Left ventricle myocardium superior (tissue), 1 donor: ENCODE measurements at regions not wholly inside any gene's neighbourhood (a gene's known extent, or its start where the extent isn't known, plus 50 kb on each side); places are given as distances from the start of the nearest gene placed in this dataset.

Experiments
- ATAC-seq: fragments of 200-7000 bp; cut with Tn5 transposase; one replicate; pipeline ENCODE4 v1.9.1; 2020; ENCODE audit warnings: mild to moderate bottlenecking, moderate library complexity
- DNase-seq: peaks from one replicate; pipeline ENCODE4 v3.0.0-alpha.2; 2020
- intact Hi-C: fragments of 100-400 bp; cut with micrococcal nuclease; formaldehyde crosslinking; loops from one replicate; pipeline ENCODE4 v1.11.0; 2022
- donor health status: DM: no; HTN: yes; CAD: no; lungs with severe emphysema.

DNA sequence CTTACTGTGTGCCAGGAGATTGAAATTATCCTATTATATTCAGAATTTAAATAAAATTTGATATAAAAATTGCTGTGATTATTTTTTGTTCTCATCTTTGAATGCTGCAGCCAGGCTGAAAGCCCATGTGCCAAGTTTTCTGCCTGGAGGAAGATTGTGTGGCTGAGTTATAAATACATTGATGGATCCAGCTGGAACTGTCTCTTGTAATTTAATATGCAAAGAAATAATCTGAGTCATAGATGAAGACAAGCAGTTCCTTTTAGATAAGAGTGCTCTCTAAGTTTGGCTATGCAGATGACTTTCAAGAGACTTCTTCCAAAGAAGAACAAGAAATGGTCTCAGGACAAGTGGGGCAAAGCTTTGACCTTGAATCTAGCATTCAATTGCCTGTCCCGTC is 871.0 kb downstream of the CDH11 start:
- intact Hi-C loops, result no loop called here
- no peak for DNase-seq
- peak; percentile 80 for ATAC-seq

DNA sequence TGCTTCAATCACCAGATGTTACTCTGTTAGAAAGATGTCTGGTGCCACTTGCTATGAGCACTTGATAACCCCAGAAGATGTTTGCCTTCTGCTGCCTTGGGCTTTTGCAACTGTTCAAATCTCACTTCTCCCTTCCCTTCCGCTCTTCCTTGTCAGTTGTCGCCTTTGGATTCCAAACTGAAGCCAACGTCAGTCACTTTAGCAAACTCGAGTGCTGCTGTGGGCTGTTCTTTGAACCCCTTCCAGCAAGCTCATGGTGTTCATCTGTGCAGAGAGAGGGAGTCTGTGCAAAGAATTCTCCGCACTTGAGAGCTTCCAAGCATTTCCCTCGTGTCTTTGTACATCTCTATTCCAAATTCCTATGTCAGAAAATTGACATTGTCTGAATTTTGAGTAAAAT is 879.4 kb downstream of the CDH11 start:
- ATAC-seq (peak; percentile 97), DNase-seq (no peak)
- intact Hi-C loops, result no loop called here

DNA sequence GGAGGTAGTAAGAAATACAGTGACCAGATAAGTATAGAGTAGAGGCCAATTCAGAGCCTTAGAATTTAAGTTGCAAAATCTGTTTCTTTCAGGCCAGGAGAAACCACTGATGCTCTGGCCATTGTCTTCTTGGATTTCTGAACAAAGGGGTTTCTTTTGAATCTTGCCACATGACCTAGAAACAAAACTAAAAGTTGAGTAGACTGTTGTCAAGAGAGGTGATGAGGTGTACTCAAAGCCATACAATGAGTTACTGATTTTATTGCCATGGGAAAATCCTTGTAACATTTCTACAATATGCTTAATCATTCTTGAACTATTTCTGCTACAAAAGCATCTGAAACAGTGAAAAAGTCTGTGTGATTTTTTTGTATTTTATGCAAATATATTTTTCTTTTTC is 881.3 kb downstream of the CDH11 start:
- DNase-seq (no peak), ATAC-seq (no peak)
- intact Hi-C loops, result no loop called here

DNA sequence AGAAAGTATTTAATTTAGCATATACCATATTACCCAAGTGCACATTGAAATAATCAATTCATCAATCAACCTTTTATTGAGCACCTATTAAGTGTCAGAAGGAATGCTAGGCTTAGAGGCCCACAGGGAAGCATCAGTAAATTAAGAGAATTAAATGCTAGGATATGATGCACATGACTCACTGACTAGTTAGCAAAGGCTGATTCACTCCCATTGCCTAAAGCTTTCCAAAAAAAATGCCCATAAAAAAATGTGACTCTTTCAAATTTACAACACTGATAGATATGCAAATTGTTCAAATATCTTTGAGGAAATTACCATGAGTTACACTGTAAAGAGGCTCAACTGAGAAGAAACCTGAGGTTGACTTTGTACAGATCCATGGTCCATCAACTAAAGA is 883.3 kb downstream of the CDH11 start:
- intact Hi-C loops, result no loop called here
- ATAC-seq, result no peak
- no peak for DNase-seq

DNA sequence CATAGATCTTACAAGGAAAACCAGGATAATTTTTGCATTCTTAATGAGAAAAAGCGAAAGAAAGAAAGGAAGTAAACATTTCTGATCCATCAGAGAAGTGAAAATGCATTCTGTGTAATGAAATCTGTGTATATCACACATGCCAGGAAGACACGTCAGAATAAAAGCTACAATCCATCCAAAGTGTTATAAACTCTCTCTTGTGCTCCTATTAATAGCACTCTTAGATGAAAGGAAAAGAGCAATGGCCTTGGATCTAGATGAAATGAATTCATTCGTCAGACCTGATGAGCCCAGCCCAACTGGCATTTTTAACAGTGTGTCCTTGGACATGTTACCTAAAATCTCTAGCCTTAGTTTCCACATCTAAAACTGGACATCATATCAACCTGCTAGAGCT is 885.5 kb downstream of the CDH11 start:
- intact Hi-C loops, result no loop called here
- ATAC-seq, result peak; percentile 50

DNA sequence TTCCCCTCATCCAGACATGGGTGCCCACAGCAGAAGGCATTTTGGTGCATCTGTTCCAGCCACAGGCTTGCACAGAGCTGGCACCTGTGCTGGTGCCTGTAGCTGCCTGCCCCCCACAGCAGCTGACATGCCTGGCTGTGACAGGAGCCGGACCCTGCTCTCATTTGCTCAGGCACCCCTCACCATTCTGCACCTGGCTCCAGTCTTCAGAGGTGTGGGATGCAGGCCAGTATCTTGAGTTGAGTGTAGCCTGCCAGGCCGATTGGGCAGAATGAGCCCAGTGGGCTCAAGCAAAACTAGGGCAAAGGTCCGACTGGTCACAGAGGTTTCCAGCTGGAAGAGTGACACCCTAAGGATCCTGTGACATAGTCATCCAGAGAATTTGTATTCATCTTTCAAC is 887.7 kb downstream of the CDH11 start:
- ATAC-seq, result peak; percentile 90
- peak; percentile 36 for DNase-seq
- intact Hi-C loops, result no loop called here

More for the DNA sequence above, 885.5 kb downstream of the CDH11 start:
- no peak for DNase-seq

DNA sequence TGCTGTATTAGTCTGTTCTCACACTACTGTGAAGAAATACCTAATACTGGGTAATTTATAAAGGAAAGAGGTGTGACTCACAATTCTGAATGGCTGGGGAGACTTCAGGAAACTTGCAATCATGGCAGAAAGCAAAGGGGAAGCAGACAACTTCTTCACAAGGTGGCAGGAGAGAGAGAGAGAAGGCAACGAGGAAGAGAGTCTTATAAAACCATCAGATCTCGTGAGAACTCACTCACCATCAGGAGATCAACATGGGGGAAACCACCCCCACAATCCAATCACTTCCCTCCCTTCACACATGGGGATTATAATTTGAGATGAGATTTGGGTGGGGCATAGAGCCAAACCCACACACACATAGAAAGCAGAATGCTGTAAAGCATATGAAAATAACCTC is 896.2 kb downstream of the CDH11 start:
- ATAC-seq (no peak), DNase-seq (no peak)
- intact Hi-C loops, result no loop called here

DNA sequence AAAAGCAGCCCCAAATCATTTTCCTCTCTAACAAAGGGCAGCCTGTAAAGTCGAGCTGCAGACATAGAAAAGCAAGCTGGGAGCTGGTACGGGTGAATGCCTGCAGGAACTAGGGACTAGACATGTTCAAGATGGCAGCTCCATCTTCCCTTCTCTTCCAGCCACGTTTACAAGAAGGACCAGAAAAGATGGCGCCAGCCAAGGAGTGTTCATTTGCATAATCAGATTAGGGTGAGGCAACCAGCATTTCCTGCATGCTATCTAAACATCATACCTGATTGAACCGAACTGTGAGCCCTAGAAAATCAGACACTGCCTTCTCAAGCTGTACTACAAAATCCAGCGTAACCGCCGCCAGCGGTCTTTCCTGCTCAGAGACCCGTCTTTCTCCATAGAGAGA is 896.8 kb downstream of the CDH11 start:
- DNase-seq (no peak), ATAC-seq (no peak)
- intact Hi-C loops, result no loop called here

DNA sequence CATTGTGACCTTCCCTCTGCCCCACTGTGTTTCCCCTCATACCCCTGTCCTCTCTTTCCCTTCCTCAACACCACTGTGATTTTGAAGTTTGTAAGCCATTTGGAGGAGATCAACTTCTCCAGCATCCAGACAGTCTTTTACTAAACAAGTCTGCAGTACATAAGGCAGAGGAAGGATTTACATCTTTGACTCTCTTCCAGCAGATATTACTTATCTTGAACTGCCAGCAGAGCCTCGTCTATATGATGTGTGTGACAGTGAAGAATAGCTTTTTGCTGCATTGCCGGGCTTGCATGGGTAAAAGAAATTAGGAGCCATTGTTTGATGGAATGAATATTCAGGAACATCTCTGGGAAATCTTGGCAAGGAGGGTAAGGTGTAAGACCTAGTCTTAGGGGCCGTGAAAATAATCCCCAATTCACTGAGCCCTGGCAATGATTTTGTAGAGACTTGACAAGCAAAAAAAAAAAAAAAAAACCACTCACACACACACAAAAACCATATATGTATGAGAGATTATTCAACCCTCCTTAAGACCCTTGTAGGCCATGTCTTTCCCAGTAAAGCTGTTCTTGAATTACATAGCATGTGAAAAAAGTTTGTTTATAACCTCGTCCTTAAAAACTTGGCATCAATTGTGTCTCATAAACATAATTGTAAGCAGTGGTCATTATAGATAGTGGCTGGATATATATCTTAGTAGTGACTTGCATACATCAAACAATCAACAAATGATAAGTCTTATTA is 903.9 kb downstream of the CDH11 start:
- DNase-seq (no peak), ATAC-seq (no peak)
- intact Hi-C loops, result no loop called here

DNA sequence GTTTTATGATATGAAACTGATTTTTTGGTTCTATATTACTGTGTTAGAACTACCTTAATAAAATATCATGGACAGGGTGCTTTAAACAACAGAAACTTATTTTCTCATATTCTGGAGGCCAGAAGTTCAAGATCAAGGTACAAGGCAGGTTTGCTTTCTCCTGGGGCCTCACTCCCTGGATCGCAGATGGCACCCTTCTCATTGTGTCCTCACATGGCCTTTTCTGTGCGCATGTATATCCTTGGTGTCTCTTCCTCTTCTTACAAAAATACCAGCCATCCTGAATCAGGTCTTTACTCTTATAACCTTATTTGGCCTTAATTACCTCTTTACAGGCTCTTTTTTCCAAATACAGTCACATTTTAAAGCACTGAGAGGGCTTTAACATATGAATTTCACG is 906.1 kb downstream of the CDH11 start:
- intact Hi-C loops, result no loop called here
- DNase-seq, result no peak
- no peak for ATAC-seq

DNA sequence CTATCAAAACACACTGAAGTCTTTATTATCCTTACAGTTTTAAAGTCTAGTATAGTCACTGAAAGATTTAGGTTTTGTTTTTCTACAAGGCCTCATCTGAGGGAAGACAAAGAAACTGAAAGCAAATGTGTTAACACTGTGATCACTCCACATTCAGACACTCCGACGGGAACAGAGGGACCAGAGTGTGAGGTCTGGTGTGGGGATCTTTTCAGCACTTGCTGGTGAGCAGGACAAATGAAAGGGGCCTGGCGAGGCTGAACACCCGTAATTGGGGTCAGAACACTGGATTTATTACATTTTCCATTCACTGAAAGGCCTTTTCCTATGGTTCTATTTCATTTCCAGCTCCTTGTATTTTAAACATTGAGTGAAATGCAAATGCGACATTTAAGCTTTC is 910.5 kb downstream of the CDH11 start:
- ATAC-seq, result peak; percentile 63
- intact Hi-C loops, result no loop called here
- DNase-seq, result no peak

DNA sequence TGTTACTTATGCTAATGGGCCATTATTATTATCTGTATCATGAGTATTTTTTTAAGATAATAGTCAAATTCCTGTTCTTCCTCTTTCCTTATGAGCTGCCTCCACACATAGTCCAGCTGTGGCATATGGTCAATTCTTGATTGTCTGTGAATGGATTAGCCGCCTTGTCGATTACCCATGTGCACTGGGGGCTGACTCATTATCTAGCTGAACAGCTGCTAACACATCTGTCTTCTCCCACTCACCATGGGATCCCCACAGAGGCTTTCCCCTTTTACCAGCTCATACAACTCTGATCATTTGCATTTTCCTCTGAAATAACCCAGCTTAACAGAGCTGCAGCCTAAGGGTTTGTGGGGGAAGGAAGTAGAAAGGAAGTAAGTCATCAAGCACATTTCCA is 915.0 kb downstream of the CDH11 start:
- no peak for ATAC-seq
- no peak for DNase-seq
- intact Hi-C loops, result no loop called here

DNA sequence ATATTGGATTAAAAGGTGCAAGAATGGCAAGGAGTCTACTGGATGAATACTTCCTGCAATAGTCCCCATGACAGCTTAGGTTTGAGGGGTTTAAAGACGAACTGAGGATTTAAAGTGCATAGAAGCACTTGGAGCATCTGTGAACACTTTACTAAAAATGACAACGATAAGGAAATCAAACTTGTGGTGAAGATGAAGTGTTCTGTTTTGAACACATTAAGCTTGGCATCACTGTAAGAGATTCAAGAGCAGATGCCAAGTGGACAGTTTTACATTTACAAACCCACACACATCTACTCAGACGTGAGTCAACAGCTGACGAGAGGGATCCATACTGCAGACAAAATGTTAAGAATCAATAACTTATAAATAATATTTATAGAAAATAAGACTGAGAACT is 918.7 kb downstream of the CDH11 start:
- intact Hi-C loops, result no loop called here
- DNase-seq, result no peak
- ATAC-seq, result no peak

DNA sequence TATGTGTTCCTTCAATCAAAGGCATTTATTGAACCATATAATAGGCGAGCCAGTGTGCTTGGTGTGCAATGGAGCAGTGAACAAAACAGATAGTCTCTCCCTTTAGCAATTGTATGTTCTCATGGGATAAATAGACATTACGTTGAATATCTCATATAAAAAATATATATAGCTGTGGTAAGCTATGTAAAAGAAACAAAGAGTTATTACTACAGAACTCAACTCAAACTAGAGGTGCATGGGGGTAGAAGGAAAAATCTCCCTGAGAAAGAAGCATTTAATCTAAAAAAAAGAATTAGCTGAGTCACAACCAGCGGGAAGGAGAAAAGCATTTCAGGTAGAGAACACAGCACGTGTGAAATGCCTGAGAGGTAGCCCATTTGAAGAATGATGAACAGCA is 919.3 kb downstream of the CDH11 start:
- no peak for ATAC-seq
- intact Hi-C loops, result no loop called here
- no peak for DNase-seq

DNA sequence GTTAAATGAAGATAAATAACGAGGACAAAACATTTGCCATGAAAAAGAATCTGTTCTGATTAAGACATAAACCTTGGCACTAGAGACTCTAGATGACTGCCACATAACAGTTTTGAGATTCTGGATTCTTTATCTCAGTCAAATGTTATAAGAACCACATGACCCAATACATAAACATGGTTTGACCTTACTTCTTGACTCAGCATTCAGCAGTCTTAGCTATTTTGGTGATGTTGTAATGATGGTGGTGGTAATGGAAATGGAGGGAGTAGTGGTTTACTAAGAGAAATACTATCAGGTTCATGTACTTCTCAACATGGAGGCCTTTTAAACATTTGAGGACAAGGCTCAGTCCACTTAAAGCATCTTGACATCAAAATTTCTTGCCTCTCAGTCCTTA is 925.4 kb downstream of the CDH11 start:
- intact Hi-C loops, result no loop called here
- DNase-seq, result no peak
- no peak for ATAC-seq

DNA sequence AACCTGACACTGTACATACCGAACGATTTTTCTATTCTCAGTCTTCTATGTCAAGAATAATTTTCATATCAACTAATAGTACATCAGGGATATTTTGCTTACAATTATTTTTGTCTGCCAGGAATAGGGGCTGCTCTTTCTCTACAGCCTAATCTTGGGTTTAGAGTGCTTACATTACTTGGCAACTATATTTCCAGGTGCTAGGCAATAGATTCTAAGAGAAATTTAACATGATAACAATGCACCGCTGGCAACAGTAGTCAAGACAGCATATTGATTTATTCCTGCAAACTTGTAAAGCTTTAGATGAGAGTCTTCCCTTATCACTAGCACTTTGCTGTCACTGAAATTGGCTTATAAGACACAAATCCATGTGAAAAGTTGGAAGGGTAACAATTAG is 935.9 kb downstream of the CDH11 start:
- intact Hi-C loops, result no loop called here
- DNase-seq (no peak), ATAC-seq (no peak)

DNA sequence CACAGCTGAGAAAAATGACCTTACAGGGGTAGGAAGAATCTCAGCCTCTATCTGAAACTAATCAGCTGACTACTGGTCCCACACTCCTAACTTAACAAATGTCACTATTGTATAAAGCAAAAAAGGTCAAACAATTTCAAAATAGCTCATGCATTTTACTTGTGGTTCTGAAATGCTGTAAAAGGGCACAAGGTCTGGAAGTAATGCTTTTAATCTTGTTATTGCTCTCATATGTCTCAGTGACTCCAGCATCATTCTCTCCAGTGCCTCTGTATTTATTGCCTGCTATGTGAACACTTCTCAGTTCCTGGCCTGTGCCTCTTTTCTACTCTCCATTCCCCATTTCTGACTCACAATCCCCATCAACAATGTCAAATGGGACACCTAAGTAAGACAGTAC is 937.7 kb downstream of the CDH11 start:
- intact Hi-C loops, result no loop called here
- DNase-seq, result no peak
- no peak for ATAC-seq

DNA sequence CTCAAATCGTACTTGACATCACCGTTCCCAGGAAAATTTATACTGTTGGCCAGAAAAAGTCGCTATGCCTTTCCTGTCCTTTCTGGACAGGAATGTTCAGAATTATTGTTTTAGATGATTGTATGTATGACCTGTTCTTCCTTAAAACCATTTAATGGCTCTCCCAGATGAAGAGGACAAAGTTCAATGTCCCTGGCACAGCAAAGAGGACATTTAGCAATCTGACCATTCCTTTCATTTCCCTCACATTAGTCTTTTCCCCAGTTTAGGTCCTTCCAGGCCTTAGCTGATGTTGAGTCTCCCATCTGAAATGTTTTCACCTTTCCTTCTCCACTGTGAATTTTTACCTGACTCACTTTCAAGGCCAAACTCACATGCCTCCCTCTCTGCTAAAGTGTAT is 938.9 kb downstream of the CDH11 start:
- DNase-seq (no peak), ATAC-seq (no peak)
- intact Hi-C loops, result no loop called here

DNA sequence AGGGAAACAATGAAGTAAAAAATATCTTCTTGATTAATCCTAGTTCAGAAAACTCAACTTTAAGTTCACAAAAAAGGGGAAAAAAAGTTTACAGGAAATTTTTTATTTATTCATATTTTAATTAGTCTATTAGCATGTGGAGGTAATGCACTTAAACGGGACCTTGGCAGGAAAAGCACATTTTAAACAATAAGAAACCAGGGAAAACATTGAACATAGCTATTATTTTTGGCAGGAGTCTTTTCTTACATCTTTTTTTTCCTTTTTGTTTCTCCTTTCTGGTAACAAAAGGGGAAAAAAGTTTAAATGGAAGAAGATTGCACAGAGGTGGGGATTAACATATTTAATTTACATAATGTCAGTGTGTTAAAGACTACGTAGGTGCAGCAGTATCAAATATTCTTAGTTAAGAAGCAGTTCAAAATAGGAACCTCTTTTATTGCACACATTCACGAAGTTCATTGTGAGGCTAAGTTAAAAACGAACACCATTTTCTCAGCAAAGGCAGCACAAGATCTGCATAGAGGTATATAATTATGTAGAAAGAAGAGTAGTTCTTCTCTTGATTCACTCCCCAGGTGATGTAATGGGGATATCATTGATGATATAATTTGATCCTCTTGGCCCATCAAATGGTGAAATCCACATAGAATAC is 940.5 kb downstream of the CDH11 start:
- no peak for DNase-seq
- intact Hi-C loops, result no loop called here
- no peak for ATAC-seq

DNA sequence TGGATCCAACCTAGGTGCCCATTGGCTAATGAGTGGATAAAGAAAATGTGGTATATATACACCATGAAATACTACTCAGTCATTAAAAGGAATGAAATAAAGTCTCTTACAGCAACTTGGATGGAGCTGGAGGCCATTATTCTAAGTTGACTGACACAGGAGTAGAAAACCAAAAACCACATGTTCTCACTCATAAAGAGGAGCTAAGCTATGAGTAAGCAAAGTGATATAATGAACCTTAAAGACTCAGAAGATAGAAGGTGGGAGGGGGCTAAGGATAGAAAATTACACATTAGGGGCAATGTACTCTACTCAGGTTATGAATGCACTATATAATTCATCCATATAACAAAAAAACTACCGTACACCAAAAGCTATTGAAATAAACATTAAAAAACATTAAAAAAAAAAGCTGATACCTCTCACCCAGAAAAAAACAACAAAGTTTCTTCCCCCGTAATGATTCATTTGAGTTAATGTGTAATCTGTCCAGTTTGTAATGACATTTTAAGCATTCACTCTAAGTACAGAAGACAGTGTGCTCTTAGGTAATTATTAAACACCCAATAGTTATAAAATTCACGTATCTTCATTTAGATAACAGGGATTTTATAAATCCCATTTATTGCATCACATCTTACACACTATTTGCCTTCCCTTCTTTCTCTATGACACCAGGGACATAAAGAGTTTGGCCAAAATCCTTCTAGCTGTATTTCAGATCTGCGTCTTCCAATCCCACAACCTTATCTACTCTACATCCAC is 941.5 kb downstream of the CDH11 start:
- DNase-seq (no peak), ATAC-seq (no peak)
- intact Hi-C loops, result no loop called here

DNA sequence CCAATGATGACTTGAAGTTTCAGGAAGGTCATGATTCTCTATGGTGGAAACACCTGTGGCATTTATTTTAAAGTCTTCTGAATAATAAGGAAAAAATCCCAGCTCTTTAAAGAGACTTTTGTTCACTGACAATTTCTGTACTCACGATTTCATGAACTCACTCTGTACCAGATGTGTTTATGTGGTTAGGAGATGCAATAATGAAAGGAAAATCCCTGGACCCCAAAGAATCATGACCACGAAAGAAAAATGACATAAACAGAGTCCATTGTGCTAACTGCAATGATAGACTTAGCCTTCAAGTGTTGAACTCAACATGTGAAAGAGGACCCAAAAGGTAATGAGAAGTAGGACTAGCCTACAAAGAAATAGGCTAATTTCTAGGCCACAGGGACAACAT is 947.5 kb downstream of the CDH11 start:
- intact Hi-C loops, result no loop called here
- ATAC-seq (no peak), DNase-seq (no peak)
